ENCODE measurements at regions not wholly inside any gene's neighbourhood (a gene's known extent, or its start where the extent isn't known, plus 50 kb on each side); places are given as distances from the start of the nearest gene placed in this dataset.

GRCh38 chr15:38012894-38013293 is 78.5 kb downstream of the TMCO5A start:
- Histone ChIP-seq H4K8ac (ENCODE audit: extremely low read depth, insufficient read depth, low read length) (no peak overlapping the region), H3K4me2 (ENCODE audit: insufficient read depth in 1 of 2, low read depth in 2 of 2, low read length in 2 of 2) (no peak overlapping the region), H4K91ac (replicated peaks; ENCODE audit: insufficient read length, low read length) (no peak overlapping the region), H3K4me3 (ENCODE audit: extremely low read depth in 1 of 4, insufficient read depth in 2 of 4, low read depth in 3 of 4, low read length in 4 of 4) (no peak overlapping the region), H3K23ac (ENCODE audit: insufficient read length) (no peak overlapping the region), H4K5ac (ENCODE audit: insufficient read length, low read depth, low read length) (no peak overlapping the region), H4K20me1 (replicated peaks in 1 of 2; ENCODE audit: control insufficient read depth in 1 of 2, insufficient read depth in 2 of 2, low read length in 2 of 2) (no peaks in the 10 kb centered on the region), H2BK5ac (ENCODE audit: low read depth, low read length) (no peak overlapping the region), H3K56ac (replicated peaks; ENCODE audit: insufficient read length, low read depth, low read length) (no peak overlapping the region), H3K4me1 (replicated peaks in 1 of 4; ENCODE audit: control insufficient read depth in 3 of 4, insufficient read depth in 4 of 4, low read length in 3 of 4) (no peaks in the 10 kb centered on the region), H3K14ac (ENCODE audit: insufficient read length) (no peak overlapping the region), H2AFZ (ENCODE audit: low read length) (no peak overlapping the region; the same call in none of the 2 replicates), H3K36me3 (ENCODE audit: control insufficient read depth in 2 of 4, insufficient read depth in 4 of 4, low read length in 3 of 4) (no peaks in the 10 kb centered on the region), H3K4ac (replicated peaks; ENCODE audit: insufficient read length, low read depth, low read length) (no peak overlapping the region), H3K23me2 (ENCODE audit: low read depth, low read length) (no peaks in the 10 kb centered on the region; the same call in 1 of the 2 replicates), H3K79me2 (ENCODE audit: control insufficient read depth in 1 of 2, insufficient read depth in 2 of 2, low read length in 2 of 2) (no peaks in the 10 kb centered on the region), H3K18ac (ENCODE audit: extremely low read depth, low read length) (no peak overlapping the region), H3K9ac (replicated peaks in 1 of 4; ENCODE audit: extremely low read depth in 1 of 4, low read depth in 3 of 4, low read length in 3 of 4) (no peak overlapping the region), H3K79me1 (ENCODE audit: low read depth, low read length) (no peaks in the 10 kb centered on the region), H3K27ac (ENCODE audit: low read depth, low read length) (no peak overlapping the region), H2BK20ac (ENCODE audit: low read length) (no peak overlapping the region), H2BK120ac (replicated peaks; ENCODE audit: low read depth, low read length) (no peak overlapping the region), H2BK15ac (ENCODE audit: low read length) (no peak overlapping the region), H3K9me3 (ENCODE audit: insufficient read depth in 2 of 2, low read depth in 1 of 2, low read length in 1 of 2) (no peaks in the 10 kb centered on the region), H2AK5ac (ENCODE audit: low read depth, low read length) (no peak overlapping the region), H2BK12ac (ENCODE audit: low read depth, low read length) (no peak overlapping the region), H3K27me3 (replicated peaks in 1 of 4; ENCODE audit: control insufficient read depth in 3 of 4, extremely low read depth in 1 of 4, insufficient read depth in 3 of 4, low read length in 3 of 4) (no peaks in the 10 kb centered on the region)
- POLR2A ChIA-PET (ENCODE audit: partially characterized antibody): no interaction called here
- CTCF ChIA-PET (ENCODE audit: partially characterized antibody): interaction anchor here (0.6 to 3.9 kb wide), 7 partner anchors 10 to 677 kb away, joined by 3 to 18 read pairs (median 4); no protein-coding TSS in a partner anchor
- 86% methylated on average over 1 of the region's 1 CpG; no CpG with 5 or more reads in 1 of the 2 experiments for WGBS, 2 experiments (ENCODE audit: extremely low coverage in 1 of 2, insufficient coverage in 1 of 2, insufficient read length in 1 of 2, insufficient replicate concordance in 2 of 2, low coverage in 1 of 2, low lambda C conversion rate in 2 of 2, missing lambda C conversion rate in 1 of 2)
- no peak for DNase-seq (ENCODE audit: low read depth in 1 of 2, low spot score in 2 of 2)
- no peak for FAIRE-seq
- TF ChIP-seq SUZ12 (IDR thresholded peaks at IDR 0.05; ENCODE audit: low read length) (no peak), GTF2F1 (IDR thresholded peaks at IDR 0.05; ENCODE audit: borderline replicate concordance, low read depth, low read length) (no peak), POLR2A (IDR thresholded peaks at IDR 0.05; ENCODE audit: control extremely low read depth in 1 of 2, low read depth in 2 of 2, low read length in 2 of 2) (no peak), BACH1 (IDR thresholded peaks at IDR 0.05; ENCODE audit: low read length) (no peak), FOSL1 (IDR thresholded peaks at IDR 0.05; ENCODE audit: insufficient read depth, low read depth, low read length) (no peak), POLR2AphosphoS5 (IDR thresholded peaks at IDR 0.05; ENCODE audit: low read depth, low read length) (no peak), YY1 (IDR thresholded peaks at IDR 0.05; ENCODE audit: low read depth, low read length) (no peak), CHD1 (IDR thresholded peaks at IDR 0.05; ENCODE audit: low read depth, low read length) (no peak), NANOG (IDR thresholded peaks at IDR 0.05; ENCODE audit: insufficient read depth, low read depth, low read length, poor library complexity, severe bottlenecking) (no peak), GABPA (IDR thresholded peaks at IDR 0.05; ENCODE audit: borderline replicate concordance, insufficient read depth, low read length) (no peak), SP4 (IDR thresholded peaks at IDR 0.05; ENCODE audit: low read length) (no peak), ZNF274 (IDR thresholded peaks at IDR 0.05; ENCODE audit: borderline replicate concordance, extremely low read depth, low read length) (no peak), SRF (IDR thresholded peaks at IDR 0.05; ENCODE audit: low read depth, low read length) (no peak)
- TF ChIP-seq, protein P1, sequence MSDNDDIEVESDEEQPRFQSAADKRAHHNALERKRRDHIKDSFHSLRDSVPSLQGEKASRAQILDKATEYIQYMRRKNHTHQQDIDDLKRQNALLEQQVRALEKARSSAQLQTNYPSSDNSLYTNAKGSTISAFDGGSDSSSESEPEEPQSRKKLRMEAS (IDR thresholded peaks at IDR 0.05): no peak
